HT-29 (cell line): ENCODE measurements at regions not wholly inside any gene's neighbourhood (a gene's known extent, or its start where the extent isn't known, plus 50 kb on each side); places are given as distances from the start of the nearest gene placed in this dataset.

Source experiments
- DNase-seq: peaks from one replicate; pipeline ENCODE4 v3.0.0-alpha.2; 2015; ENCODE audit warnings: low spot score

DNA sequence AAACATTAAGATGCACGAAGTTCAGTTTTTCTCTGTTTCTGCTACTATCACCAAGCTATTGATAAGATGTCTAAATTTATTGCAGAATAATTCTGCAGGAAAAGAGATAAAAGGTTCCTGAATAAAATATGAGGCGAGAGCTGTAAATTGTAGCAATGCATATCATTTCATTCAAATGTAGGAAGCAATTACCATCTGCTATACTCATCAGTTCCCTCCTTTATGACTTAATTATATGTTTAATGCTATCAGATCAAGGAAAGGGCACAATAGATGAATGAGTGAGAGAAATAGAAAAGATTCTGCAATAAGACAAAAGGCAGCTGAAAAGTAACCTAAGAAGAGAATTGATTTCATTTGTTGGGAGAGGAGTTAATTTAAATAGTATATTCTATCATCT is 108.2 kb upstream of the GALNT5 start:
- no peak for DNase-seq

DNA sequence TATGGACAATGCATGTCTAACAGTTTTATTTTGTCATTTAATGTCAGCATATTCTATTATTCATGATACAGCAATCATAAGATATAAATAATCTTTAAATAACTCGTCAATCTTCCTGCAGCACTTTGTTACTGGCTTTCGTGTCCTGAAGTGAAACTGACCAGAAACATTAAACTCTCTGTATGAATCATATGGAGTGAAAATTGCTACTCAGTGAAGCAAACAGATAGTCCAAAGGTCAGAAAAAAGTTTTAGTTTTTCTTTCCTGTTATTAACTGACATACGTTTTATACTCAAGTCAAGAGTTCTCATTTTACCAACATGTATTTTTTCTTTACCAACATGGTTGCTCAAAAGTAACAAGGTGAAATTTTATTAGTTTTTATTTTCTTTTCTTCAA is 106.8 kb upstream of the GALNT5 start:
- DNase-seq: peak; percentile 63

DNA sequence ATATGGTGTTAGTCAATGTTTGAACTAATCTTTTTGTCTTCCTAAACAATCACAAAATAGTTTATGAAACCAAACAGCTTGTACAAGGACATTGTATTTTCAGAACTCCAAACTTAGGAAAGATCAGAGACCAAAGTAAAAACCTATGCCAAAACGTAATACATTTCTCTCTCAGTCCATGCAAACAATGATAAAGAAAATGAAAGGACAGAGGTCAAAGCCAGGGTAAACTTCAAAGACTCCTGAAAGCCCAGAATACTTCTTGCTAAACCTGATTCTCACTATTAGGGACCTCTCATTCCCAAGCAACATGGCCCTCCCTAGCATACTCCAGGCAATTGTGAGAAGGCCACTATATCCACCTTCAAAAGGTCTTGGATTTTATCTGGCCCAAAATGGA is 105.1 kb upstream of the GALNT5 start:
- DNase-seq: peak; percentile 52

DNA sequence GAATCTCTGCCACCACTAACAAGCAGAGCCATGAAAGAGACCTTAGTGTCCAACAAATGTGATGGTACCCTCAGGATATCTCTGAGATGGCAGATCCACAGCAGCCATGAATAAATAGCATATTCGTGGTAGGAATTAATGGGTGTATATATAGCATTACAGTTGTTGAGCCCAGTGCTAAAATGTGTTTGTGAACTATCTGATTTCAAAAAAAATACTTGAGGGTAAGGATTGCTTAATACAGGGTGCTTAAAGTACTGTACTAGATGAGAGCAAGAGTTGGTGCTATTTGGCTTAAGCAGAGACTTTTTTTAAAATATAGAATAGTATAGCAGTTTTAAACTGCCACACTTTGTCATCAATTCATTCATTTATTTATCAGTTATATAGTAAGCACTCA is 101.5 kb upstream of the GALNT5 start:
- no peak for DNase-seq

DNA sequence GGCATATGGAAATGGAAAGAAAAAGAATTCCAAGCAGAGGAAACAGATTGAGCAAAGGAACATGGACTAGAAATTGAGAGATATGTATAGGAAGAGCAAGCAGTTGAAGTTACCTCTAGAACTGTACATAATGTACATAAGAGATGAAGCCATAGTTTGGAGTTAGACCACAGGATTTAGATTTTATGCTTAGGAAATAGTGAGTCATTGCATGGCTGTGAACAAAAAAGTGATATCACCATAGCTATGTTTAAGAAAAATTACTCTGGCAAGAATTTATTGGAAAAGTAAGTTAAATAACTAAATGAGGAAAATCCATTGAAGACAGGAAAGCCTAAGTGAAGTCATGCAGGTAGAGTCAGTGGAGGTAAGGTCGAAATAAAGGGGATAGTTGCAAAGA is 99.4 kb upstream of the GALNT5 start:
- no peak for DNase-seq

DNA sequence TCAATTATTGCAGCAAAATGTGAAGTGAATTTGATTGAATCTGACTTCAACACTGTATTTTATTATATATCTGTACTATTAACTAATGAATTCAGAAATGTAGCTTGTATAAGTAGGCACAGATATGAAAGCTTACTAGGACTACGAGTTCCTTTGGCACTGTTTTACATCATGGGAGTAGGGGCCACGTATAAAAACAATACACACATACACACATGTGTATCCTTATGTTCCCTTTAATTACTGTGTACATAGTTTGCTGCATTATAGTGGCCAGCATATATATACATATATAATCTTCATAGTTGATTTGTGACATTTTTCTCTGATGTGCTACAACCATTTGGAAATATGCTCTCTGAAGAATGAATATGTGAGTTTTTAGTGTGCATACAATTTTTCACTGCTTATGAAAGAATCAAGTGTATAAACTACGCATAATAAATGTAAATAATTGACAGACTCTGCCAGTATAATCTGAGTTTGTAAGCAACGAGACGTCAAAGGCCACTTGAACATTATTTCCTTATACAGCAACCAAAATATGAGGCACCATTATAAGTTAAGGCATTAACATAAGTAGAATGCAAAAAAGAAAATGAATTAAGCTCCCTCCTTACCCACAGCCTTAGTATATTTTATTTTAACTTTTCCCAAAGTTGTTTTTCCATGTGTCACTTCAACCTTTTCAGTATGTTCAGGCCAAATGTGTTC is 98.1 kb upstream of the GALNT5 start:
- DNase-seq: peak; percentile 41

DNA sequence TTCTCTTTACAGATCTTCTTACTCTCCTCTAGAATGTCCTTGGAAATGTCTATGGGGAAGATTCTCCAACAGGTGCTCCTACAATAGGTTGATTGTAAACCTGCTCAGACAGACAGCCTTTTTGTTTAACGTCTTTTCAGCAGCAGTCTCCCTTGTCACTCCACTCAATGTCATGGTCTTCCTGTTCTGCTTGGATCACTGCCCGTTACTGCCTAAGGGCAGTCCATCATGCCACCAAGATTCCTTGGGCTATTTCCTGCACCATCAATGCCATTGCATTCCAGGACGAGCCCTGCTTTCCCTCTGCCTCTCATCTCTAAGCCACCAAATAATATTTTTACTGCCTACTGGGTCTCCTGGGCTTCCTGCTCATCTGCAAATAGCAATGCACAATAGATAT is 97.4 kb upstream of the GALNT5 start:
- DNase-seq: peak; percentile 45

DNA sequence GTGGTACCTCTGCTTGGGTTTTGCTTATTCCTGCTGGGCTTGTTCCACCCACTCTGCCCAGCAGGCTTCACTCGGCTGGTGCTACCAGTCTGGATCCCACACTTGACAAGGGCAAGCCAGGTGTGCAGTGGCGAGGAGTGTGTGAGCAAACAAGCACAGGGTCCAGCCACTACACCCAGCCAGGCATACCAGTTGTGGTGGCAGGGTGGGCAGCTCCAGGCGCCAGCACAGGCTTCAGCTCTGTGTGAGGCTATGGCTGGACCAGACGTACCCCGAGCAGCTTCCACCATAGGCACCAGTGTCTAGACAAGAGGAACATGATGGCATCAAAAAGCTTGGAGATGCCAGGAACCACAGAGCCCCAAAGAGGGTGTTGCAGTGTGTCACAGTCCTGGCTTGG is 93.1 kb upstream of the GALNT5 start:
- DNase-seq: no peak

DNA sequence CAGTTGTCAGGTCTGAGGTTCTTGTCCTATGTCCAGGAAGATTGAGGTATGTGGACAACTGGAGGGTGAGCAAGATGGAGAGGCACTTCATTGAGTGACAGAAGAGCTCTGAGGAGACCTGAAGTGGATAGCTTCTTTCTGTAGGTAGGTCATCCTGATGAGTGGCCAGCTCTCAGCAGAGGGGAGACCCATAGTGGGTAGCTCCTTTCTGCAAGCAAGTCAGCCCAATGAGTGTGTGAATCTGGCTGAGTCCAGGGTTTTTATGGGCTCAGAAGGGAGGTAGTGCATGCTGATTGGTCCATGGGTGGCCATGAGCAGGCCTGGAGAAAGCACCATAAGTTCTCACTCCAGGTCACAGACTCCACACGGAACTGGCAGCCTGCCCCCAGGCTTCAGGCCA is 92.6 kb upstream of the GALNT5 start:
- no peak for DNase-seq

DNA sequence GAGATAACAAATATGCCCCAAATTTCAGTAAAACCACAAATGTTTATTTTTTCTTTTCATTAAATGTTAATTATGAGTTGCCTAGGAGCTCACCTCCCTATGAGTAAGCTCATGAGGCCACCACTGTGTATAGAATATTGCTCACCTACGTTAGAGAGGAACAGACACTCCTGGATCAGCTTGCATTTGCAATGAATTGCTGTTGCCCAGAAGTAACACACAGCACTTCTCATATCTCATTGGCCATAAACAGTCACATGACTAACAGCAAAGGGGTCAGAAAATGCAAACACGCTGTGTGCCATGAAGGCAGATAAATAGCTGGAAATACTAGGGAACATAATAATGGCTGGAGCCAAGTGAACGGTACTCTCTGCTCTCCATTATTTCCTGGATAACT is 89.0 kb upstream of the GALNT5 start:
- no peak for DNase-seq

DNA sequence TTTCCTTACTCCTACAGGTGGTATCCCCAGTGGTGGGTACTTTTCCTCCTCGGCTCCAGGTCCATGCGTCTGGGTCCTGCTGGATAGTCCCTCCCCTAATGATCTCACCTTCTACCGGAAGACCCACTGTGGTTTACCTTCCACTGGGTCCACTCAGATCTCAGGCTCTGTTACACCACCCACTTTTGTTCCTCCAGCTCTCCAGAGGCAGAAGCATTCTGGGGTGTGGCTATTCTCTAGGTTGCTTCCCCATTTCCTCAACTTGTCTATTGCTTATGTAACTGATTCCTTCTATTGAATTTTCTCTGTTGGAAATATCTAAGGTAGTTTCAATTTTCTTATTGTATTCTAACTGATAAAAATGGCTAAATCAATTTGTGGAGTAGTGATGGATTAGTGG is 87.6 kb upstream of the GALNT5 start:
- no peak for DNase-seq

DNA sequence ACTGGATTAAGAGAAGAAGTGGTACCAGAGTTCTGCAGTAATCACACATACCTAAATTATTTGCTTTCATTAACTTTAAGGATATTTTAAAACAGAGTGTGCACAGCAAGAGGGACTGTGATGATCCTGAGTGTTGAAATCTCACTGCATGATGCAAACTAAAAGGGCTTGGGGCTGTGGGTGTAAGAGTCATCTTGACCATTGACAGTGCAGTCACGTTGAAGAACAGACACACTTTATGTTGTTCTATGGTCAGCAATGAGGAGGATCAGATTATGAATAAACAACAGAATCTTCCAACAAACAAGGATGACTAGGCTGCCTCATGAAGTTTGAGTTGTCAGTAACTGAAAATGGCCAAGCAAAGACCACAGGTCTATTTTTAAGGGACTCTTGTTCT is 87.2 kb upstream of the GALNT5 start:
- no peak for DNase-seq

DNA sequence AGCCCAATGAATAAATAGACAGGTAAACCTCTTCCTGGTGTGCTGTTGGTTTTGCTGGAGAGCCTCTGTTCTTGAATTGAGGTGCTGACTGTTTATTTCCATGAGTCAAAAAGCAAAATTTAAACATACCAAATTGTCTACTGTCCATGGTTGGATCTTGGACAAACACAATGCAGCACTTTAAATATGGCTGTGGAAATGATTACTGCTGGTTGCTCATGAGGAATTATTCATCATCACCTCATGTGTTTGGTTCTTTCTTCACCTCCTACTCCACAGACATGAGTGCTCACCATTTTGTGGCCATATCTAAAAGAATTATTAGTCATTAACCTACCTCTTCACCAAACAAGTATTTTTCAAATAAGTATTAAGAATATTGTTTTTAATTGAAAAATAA is 85.3 kb upstream of the GALNT5 start:
- DNase-seq: no peak

DNA sequence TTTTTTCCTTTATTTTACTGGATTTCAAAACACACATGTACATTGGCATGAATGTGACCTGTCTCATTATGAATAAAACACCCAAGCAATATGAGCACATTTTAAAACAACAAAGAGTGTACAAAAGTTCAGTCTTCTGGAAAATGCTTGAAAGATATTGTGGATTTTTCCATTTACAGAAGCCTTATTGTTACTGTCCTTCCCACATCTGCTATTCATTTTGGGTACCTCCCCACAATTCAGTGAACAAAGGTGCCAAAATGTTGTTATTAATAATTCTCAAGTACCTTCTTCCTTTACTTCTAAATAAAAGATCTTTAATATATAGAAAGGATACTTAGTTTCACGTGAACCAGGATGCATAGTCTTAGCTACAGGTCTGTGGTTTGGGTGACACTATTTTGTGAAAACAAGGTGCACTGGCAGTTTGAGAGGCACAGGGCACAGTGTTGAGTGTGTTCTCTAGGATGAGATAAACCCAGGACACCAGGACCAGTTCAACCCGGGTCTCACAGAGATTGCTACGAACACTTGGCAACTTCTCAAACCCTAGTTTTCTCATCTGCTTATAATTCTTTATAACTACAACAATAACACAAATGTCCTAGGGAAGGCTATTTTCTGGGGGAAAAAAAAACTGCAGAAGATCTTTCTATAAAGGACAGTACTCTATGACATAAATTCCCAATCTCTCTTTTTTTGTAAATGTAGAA is 84.5 kb upstream of the GALNT5 start:
- no peak for DNase-seq

DNA sequence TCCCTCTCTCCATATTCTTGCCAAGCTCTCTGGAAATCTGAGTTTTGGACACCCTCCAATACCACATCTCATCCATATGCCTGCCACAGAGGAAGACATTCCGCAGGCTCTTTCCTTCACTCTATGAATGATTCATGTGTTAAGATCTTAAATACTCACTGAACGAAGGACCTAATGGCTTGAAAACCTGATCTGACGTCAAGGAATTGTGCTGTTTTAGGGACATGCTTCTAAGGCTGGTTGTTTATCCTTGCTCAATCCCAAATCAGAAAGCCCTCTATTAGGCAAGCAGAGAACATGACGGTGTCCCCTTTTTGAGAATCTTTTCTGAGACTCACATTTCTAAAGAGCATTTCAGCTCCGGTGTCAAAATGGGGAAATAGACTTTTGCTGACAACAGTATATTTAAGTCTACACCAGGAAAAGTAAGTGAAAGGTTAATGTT is 83.7 kb upstream of the GALNT5 start:
- DNase-seq: peak; percentile 32

DNA sequence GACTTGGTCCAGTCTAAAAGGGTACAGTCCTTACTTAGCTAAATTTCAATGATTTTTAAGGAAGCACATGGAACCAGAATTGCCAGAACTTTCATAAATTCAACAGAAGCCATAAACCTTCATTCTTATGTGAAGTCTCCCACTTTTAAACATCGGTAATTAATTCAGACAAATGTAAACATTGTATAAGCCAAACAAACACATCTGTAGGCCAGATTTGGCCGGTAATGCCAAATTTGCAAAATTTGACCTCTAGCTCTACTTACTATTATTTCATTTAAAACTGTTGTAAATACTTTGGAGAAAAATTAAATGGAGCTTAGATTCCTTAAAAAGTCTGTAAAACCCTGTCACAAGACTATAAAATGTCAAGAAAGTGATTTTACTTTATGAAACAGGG is 83.2 kb upstream of the GALNT5 start:
- DNase-seq: no peak

DNA sequence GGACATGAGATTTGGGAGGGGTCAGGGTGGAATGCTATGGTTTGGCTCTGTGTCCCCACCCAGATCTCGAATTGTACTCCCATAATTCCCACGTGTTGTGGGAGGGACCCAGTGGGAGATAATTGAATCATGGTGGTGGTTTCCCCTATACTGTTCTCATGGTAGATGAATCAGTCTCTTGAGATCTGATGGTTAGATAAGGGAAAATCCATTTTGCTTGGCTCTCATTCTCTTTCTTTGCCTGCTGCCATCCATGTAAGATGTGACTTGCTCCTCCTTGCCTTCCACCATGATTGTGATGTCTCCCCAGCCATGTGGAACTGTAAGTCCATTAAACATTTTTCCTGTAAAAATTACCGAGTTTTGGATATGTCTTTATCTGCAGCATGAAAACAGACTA is 80.9 kb upstream of the GALNT5 start:
- no peak for DNase-seq

DNA sequence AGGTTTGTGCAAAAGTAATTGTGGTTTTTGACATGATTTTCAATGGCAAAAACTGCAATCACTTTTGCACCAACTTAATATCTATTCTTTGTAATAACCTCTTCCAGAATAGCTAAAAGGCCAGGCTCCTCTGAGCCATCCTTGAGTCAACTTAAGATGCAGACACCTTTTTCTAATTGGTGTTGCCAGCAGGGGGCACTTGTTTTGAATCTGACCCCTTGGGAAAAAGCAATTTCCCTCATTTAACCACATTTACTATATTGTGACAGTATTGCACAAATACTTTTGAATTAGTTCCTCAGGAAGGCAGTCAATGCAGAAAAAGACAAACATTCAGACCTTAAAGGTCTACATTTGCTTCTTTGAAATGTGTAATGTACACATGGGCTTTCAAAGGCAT is 78.6 kb upstream of the GALNT5 start:
- no peak for DNase-seq

DNA sequence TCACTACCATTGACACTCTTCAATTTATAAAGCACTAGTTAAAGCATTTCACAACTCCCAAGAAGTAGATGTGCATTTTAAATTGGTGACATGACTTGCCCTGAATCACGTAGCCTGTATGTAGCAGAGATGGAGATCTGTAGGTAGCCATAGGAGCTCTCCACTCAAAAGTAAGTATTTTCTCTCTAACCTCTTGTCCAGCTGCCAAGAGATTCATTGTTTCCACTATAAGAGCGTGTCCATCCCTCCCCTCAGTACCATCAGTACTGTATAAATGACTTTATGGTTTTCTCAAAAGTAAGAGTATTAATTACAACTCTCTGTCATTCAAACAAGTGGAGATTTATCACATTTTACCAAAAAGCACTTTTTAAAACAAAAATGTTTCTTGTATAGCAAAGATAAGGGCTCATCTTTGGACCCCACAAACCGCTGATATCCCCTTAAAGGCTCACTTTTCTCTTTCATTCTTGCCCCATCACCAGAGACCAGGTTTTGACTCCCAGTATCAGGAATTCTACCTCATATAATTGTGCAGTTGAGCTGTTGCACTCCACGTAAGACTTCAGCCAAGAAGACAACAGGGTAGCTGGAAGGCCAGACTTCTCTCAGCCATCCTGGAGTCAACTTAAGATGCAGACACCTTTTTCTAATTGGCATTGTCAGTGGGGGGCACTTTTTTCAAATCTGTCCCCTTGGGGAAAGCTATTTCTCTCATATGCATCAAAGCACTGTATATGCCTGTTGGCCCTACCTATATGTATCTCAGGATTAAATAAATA is 78.0 kb upstream of the GALNT5 start:
- DNase-seq: no peak

DNA sequence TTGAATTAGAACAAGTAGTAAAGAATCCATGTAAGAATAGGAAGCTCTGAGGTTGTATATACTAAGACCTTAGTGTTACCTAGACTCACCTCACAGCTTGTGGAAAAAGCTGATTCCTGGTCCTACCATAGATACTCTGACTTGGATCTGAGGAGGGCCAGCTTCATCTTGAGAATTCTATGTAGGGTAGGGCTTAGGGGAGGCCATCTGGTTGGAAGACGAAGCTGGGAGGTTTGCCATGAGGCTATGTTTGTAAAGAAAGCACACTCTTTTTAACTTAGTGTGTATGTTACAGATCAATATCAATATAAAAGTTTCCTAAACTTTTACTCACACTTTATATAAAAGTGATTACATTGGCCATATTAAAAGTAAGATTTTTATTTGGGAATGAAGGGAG is 77.1 kb upstream of the GALNT5 start:
- DNase-seq: no peak

DNA sequence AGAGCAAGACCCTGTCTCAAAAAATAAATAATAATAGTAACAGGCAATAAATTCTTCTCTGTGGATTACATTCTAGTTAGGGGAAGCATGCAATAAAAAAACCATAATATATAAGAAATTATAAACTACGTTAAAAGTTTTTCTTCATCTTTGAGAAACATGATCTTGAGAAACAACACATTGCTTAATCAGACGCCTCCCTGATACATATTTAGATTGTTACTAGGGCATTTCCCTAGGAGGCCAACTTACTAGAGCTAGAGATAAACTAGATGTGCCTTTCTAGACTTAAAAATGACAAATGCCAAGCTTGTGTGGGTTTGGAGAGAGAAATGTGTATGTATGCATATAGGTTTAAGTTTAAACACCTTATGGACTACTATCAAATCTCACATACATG is 76.3 kb upstream of the GALNT5 start:
- DNase-seq: no peak

DNA sequence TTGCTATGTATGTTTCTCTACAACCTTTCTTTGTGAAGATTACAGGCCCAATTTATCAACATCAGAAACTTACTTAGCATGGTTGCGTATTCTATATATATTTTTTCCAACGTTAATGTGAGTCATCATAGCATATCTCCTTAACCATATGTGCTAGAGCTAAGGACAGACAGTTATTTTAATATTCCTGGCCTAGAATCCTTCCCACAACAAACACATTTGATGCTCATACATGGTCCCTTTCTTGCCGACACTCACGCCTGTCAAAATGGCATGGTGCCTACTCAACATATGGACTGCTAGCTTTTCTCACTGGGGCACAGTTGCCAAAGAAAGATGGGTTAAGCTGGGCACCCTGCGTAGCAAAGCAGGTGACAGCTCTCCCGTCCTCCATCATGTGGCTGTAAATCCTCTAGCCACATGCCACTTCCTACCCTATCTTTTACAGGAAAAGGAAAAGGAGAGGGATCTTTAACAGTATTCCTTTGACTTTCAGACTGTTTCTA is 75.2 kb upstream of the GALNT5 start:
- DNase-seq: no peak
